IPS-18a (cell line): ENCODE measurements at regions not wholly inside any gene's neighbourhood (a gene's known extent, or its start where the extent isn't known, plus 50 kb on each side); places are given as distances from the start of the nearest gene placed in this dataset.

ENCODE experiments used
- H3K27ac ChIP-seq: one replicate; pipeline ENCODE4 v1.5.1; 2013; ENCODE audit warnings: low read length
- H3K27me3 ChIP-seq: one replicate; pipeline ENCODE4 v1.6.1; 2013; ENCODE audit warnings: mild to moderate bottlenecking, low read length; ENCODE audit not compliant: control insufficient read depth, insufficient read depth
- H3K36me3 ChIP-seq: one replicate; pipeline ENCODE4 v1.6.1; 2013; ENCODE audit warnings: low read depth, low read length; ENCODE audit not compliant: control insufficient read depth
- H3K4me1 ChIP-seq: one replicate; pipeline ENCODE4 v1.6.1; 2013; ENCODE audit warnings: low read depth, low read length; ENCODE audit not compliant: control insufficient read depth
- H3K4me3 ChIP-seq: one replicate; pipeline ENCODE4 v1.5.1; 2013; ENCODE audit warnings: low read length
- H3K9ac ChIP-seq: one replicate; pipeline ENCODE4 v1.6.1; 2013; ENCODE audit warnings: mild to moderate bottlenecking, low read length, moderate library complexity
- H3K9me3 ChIP-seq: one replicate; pipeline ENCODE4 v1.6.1; 2013; ENCODE audit warnings: low read depth, low read length; ENCODE audit not compliant: control insufficient read depth

- Histone ChIP-seq H3K27me3 (no peaks in the 10 kb centered on the region), H3K9me3 (no peaks in the 10 kb centered on the region), H3K4me3 (no peak overlapping the region), H3K4me1 (no peaks in the 10 kb centered on the region), H3K9ac (no peak overlapping the region), H3K36me3 (no peaks in the 10 kb centered on the region), H3K27ac (no peak overlapping the region)
Observed at GRCh38 chr6:114595186-114595585, 252.4 kb upstream of the HS3ST5 start.

- H3K27me3 ChIP-seq = no peaks in the 10 kb centered on the region
- H3K4me3 ChIP-seq = no peak overlapping the region
- H3K4me1 ChIP-seq = no peaks in the 10 kb centered on the region
- no peak overlapping the region for H3K27ac ChIP-seq
- no peak overlapping the region for H3K9ac ChIP-seq
- no peaks in the 10 kb centered on the region for H3K9me3 ChIP-seq
- H3K36me3 ChIP-seq = no peaks in the 10 kb centered on the region
Observed at GRCh38 chr6:114592506-114592905, 249.7 kb upstream of the HS3ST5 start.

- Histone ChIP-seq H3K36me3 (no peaks in the 10 kb centered on the region), H3K4me3 (no peak overlapping the region), H3K9ac (no peak overlapping the region), H3K27ac (no peak overlapping the region), H3K9me3 (peaks cover 13% of the 10 kb centered on the region), H3K27me3 (no peaks in the 10 kb centered on the region), H3K4me1 (no peaks in the 10 kb centered on the region)
Observed at GRCh38 chr6:114588726-114589125, 245.9 kb upstream of the HS3ST5 start.

GRCh38 chr6:114586298-114586697, 243.5 kb upstream of the HS3ST5 start:
- Histone ChIP-seq H3K9ac (no peak overlapping the region), H3K4me1 (no peaks in the 10 kb centered on the region), H3K27me3 (no peaks in the 10 kb centered on the region), H3K9me3 (peaks cover 13% of the 10 kb centered on the region), H3K27ac (no peak overlapping the region), H3K4me3 (no peak overlapping the region), H3K36me3 (no peaks in the 10 kb centered on the region)

GRCh38 chr6:114581293-114581692, 238.5 kb upstream of the HS3ST5 start:
- Histone ChIP-seq H3K27ac (no peak overlapping the region), H3K9me3 (peaks cover 5% of the 10 kb centered on the region), H3K4me3 (no peak overlapping the region), H3K27me3 (peaks cover 5% of the 10 kb centered on the region), H3K36me3 (no peaks in the 10 kb centered on the region), H3K4me1 (peaks cover 10% of the 10 kb centered on the region), H3K9ac (no peak overlapping the region)

- H3K4me1 ChIP-seq = peaks cover 10% of the 10 kb centered on the region
- no peaks in the 10 kb centered on the region for H3K36me3 ChIP-seq
- peaks cover under 1% of the 10 kb centered on the region for H3K9me3 ChIP-seq
- H3K27me3 ChIP-seq = peaks cover 5% of the 10 kb centered on the region
- no peak overlapping the region for H3K9ac ChIP-seq
- H3K27ac ChIP-seq = no peak overlapping the region
- H3K4me3 ChIP-seq = no peak overlapping the region
Observed at GRCh38 chr6:114580882-114581281, 238.1 kb upstream of the HS3ST5 start.

GRCh38 chr6:114579486-114579885, 236.7 kb upstream of the HS3ST5 start:
- Histone ChIP-seq H3K27me3 (peaks cover 5% of the 10 kb centered on the region), H3K9me3 (no peaks in the 10 kb centered on the region), H3K4me1 (peaks cover 10% of the 10 kb centered on the region), H3K9ac (no peak overlapping the region), H3K4me3 (no peak overlapping the region), H3K36me3 (no peaks in the 10 kb centered on the region), H3K27ac (no peak overlapping the region)

- no peak overlapping the region for H3K27ac ChIP-seq
- H3K36me3 ChIP-seq = no peaks in the 10 kb centered on the region
- peaks cover 10% of the 10 kb centered on the region for H3K4me1 ChIP-seq
- no peaks in the 10 kb centered on the region for H3K9me3 ChIP-seq
- no peak overlapping the region for H3K9ac ChIP-seq
- H3K4me3 ChIP-seq = no peak overlapping the region
- peaks cover 5% of the 10 kb centered on the region for H3K27me3 ChIP-seq
Observed at GRCh38 chr6:114577109-114577508, 234.3 kb upstream of the HS3ST5 start.

- Histone ChIP-seq H3K4me3 (no peak overlapping the region), H3K4me1 (peaks cover 10% of the 10 kb centered on the region), H3K27me3 (peaks cover 5% of the 10 kb centered on the region), H3K36me3 (no peaks in the 10 kb centered on the region), H3K9ac (no peak overlapping the region), H3K27ac (no peak overlapping the region), H3K9me3 (no peaks in the 10 kb centered on the region)
Observed at GRCh38 chr6:114576330-114576729, 233.5 kb upstream of the HS3ST5 start.

GRCh38 chr6:114569669-114570068, 226.8 kb upstream of the HS3ST5 start:
- Histone ChIP-seq H3K36me3 (no peaks in the 10 kb centered on the region), H3K27ac (no peak overlapping the region), H3K9me3 (peaks cover 2% of the 10 kb centered on the region), H3K27me3 (no peaks in the 10 kb centered on the region), H3K9ac (no peak overlapping the region), H3K4me1 (peaks cover 9% of the 10 kb centered on the region), H3K4me3 (no peak overlapping the region)

GRCh38 chr6:114564302-114564933, 221.6 kb upstream of the HS3ST5 start:
- H3K36me3 ChIP-seq = no peaks in the 10 kb centered on the region
- H3K4me1 ChIP-seq = no peaks in the 10 kb centered on the region
- H3K27ac ChIP-seq = no peak overlapping the region
- H3K9me3 ChIP-seq = peaks cover 3% of the 10 kb centered on the region
- no peaks in the 10 kb centered on the region for H3K27me3 ChIP-seq
- no peak overlapping the region for H3K4me3 ChIP-seq
- no peak overlapping the region for H3K9ac ChIP-seq

GRCh38 chr6:114559419-114559818, 216.6 kb upstream of the HS3ST5 start:
- Histone ChIP-seq H3K36me3 (no peaks in the 10 kb centered on the region), H3K9me3 (no peaks in the 10 kb centered on the region), H3K27ac (no peak overlapping the region), H3K4me1 (no peaks in the 10 kb centered on the region), H3K4me3 (no peak overlapping the region), H3K9ac (no peak overlapping the region), H3K27me3 (no peaks in the 10 kb centered on the region)
